Activated naive CD4-positive, alpha-beta T cell (primary cell): ENCODE measurements at regions not wholly inside any gene's neighbourhood (a gene's known extent, or its start where the extent isn't known, plus 50 kb on each side); places are given as distances from the start of the nearest gene placed in this dataset.
"Not testable (repeated sequence)": the region's sequence is repeated elsewhere in the genome, so short reads cannot be mapped to it uniquely, and the experiment has no call there.

Experiments used
- DNase-seq, 4 experiments: peaks; one replicate each; lab custom pipeline; 2025; lab: John Stamatoyannopoulos, UW

- no peak for DNase-seq
Measured at GRCh38 chr21:28699596-28700259, 292.9 kb downstream of the LTN1 start.

- DNase-seq, result no peak
Measured at GRCh38 chr21:28699186-28699585, 293.5 kb downstream of the LTN1 start.

GRCh38 chr21:28696844-28697410 is 295.8 kb downstream of the LTN1 start:
- no peak for DNase-seq

GRCh38 chr21:28693476-28693875 is 299.2 kb downstream of the LTN1 start:
- DNase-seq, result no peak

GRCh38 chr21:28690196-28690595 is 302.5 kb downstream of the LTN1 start:
- no peak for DNase-seq

- no peak for DNase-seq
Measured at GRCh38 chr21:28688381-28688780, 304.3 kb downstream of the LTN1 start.

- no peak for DNase-seq
Measured at GRCh38 chr21:28687586-28687985, 305.1 kb downstream of the LTN1 start.

- no peak for DNase-seq
Measured at GRCh38 chr21:28683982-28684752, 308.5 kb downstream of the LTN1 start.

- DNase-seq, result not testable (repeated sequence)
Measured at GRCh38 chr21:28682884-28683283, 309.8 kb downstream of the LTN1 start.

- DNase-seq, result not testable (repeated sequence)
Measured at GRCh38 chr21:28677096-28677495, 315.6 kb downstream of the LTN1 start.

GRCh38 chr21:28675331-28676041 is 317.2 kb downstream of the LTN1 start:
- DNase-seq, result no peak

- no peak for DNase-seq
Measured at GRCh38 chr21:28674763-28675162, 317.9 kb downstream of the LTN1 start.

GRCh38 chr21:28671549-28672195 is 321.0 kb downstream of the LTN1 start:
- no peak for DNase-seq

GRCh38 chr21:28669971-28670653 is 322.6 kb downstream of the LTN1 start:
- no peak for DNase-seq

GRCh38 chr21:28669321-28669720 is 323.4 kb downstream of the LTN1 start:
- no peak for DNase-seq

GRCh38 chr21:28663754-28664153 is 328.9 kb downstream of the LTN1 start:
- DNase-seq, result no peak

GRCh38 chr21:28663111-28663693 is 329.5 kb downstream of the LTN1 start:
- DNase-seq, result no peak

GRCh38 chr21:28657566-28657965 is 335.1 kb downstream of the LTN1 start:
- DNase-seq, result no peak

- no peak for DNase-seq
Measured at GRCh38 chr21:28655471-28655870, 337.2 kb downstream of the LTN1 start.

GRCh38 chr21:28654406-28654805 is 338.3 kb downstream of the LTN1 start:
- no peak for DNase-seq

- DNase-seq, result no peak
Measured at GRCh38 chr21:28644762-28645161, 347.9 kb downstream of the LTN1 start.
